ENCODE measurements at regions not wholly inside any gene's neighbourhood (a gene's known extent, or its start where the extent isn't known, plus 50 kb on each side); places are given as distances from the start of the nearest gene placed in this dataset.
"Not testable (repeated sequence)": the region's sequence is repeated elsewhere in the genome, so short reads cannot be mapped to it uniquely, and the experiment has no call there.

DNA sequence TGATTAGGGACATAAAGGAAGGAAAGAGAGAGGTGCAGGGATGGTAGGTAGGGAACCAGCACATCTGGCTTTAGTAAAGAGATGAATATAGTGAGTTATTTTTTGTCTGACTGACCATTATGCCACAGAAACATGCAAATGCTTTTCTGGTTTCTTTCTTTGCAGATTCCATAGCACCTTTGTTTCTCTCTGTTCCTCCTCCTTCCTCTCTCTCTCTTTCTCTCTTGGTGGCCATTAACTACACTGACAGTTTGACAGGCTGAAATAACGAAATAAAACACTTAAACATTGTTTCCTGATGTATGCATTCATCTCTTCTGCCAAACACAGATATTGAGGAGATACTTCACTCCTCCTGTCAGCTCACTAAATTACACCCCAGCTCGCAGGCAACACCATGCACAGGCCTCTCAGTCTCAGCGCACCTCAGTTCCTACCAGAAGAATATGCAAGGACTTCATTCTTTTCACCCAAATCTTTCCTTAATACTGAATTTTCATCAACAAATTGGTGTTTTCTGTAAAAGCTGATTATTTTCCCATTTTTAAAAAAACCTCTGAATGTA lies 406.9 kb upstream of the SOX5 start:
- no peaks in the 10 kb centered on the region for H3K27me3 ChIP-seq (ENCODE audit: low read depth, low read length)
- no peaks in the 10 kb centered on the region for H3K9me3 ChIP-seq (ENCODE audit: control insufficient read depth in 1 of 2, low read length in 2 of 2)
- no peak overlapping the region for H3K27ac ChIP-seq (ENCODE audit: low read length)
- no peak overlapping the region for H3K4me3 ChIP-seq (ENCODE audit: low read depth in 1 of 2, low read length in 2 of 2)
- H3K36me3 ChIP-seq (ENCODE audit: control insufficient read depth in 1 of 2, insufficient read depth in 2 of 2, low read length in 2 of 2), result no peaks in the 10 kb centered on the region
- no peaks in the 10 kb centered on the region for H3K4me1 ChIP-seq (ENCODE audit: control insufficient read depth in 1 of 2, insufficient read depth in 2 of 2, low read length in 2 of 2)

DNA sequence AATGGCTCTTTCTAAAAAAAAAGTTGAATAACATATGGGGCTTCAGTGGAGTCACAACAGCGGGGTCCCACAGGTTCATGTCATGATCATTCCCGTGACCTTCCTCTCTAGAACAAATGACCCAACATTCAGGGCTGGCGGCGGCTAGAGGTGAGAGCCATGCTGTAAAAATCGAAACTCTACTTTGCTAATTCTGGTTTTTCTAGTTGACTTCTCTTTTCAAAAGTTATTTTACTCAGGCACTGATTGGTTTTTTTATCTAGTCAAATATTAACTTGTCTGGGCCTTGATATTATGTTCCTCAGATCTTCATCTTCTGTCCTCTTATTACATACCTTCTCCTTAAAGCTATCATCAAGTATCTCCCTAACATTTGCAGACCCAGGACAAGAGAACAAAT lies 402.9 kb upstream of the SOX5 start:
- H3K4me3 ChIP-seq (ENCODE audit: low read depth in 1 of 2, low read length in 2 of 2), result no peak overlapping the region
- no peak overlapping the region for H3K27ac ChIP-seq (ENCODE audit: low read length)
- H3K9me3 ChIP-seq (ENCODE audit: control insufficient read depth in 1 of 2, low read length in 2 of 2), result no peaks in the 10 kb centered on the region
- H3K36me3 ChIP-seq (ENCODE audit: control insufficient read depth in 1 of 2, insufficient read depth in 2 of 2, low read length in 2 of 2), result no peaks in the 10 kb centered on the region
- H3K27me3 ChIP-seq (ENCODE audit: low read depth, low read length), result no peaks in the 10 kb centered on the region
- no peaks in the 10 kb centered on the region for H3K4me1 ChIP-seq (ENCODE audit: control insufficient read depth in 1 of 2, insufficient read depth in 2 of 2, low read length in 2 of 2)

DNA sequence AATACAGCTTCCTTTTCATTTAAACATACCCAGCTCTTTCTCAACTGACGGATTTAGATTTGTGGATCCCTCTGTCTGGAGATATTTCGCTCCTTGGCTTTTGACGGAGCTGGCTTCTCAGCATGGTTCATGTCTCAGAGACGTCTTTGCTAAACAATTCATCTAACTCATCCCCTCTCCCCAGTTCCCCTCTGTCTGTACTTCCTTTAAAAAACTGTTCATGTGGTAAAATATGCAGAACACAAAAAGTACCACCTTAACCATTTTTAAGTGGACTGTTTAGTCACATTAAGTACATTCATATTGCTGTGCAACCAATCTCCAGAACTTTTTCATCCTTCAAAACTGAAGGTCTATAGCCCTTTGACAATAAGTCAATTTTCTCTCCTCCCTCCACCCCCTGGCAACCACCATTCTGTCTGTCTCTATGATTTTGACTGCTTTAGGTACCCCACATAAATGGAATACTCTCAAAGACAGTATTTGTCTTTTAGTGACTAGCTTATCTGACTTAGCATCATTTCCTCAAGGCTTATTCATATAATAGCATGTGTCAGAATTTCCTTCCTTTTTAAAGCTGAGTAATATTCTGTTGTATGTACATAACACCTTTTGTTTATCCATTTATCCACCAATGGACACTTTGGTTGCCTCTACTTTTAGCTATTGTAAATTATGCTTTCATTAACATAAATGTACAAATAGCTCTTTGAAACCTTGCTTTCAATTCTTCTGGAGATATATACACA lies 399.8 kb upstream of the SOX5 start:
- Histone ChIP-seq H3K4me1 (ENCODE audit: control insufficient read depth in 1 of 2, insufficient read depth in 2 of 2, low read length in 2 of 2) (no peaks in the 10 kb centered on the region), H3K9me3 (ENCODE audit: control insufficient read depth in 1 of 2, low read length in 2 of 2) (no peaks in the 10 kb centered on the region), H3K36me3 (ENCODE audit: control insufficient read depth in 1 of 2, insufficient read depth in 2 of 2, low read length in 2 of 2) (no peaks in the 10 kb centered on the region), H3K4me3 (ENCODE audit: low read depth in 1 of 2, low read length in 2 of 2) (no peak overlapping the region), H3K27ac (ENCODE audit: low read length) (no peak overlapping the region), H3K27me3 (ENCODE audit: low read depth, low read length) (no peaks in the 10 kb centered on the region)

DNA sequence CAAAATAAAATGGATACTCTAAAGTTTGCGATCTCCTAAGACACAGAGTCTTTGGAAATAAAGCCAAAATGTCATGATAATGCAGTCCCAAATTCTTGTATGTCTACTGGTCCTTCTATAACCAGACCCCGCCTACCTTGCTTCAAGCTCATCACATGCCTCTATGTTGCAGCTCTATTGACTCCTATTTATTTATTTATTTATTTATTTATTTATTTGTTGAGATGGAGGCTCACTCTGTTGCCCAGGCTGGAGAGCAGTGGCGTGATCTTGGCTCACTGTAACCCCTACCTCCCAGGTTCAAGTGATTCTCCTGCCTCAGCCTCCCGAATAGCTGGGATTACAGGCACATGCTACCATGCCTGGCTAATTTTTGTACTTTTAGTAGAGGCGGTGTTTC lies 398.7 kb upstream of the SOX5 start:
- H3K27me3 ChIP-seq (ENCODE audit: low read depth, low read length); H3K27ac ChIP-seq (ENCODE audit: low read length); H3K4me3 ChIP-seq (ENCODE audit: low read depth in 1 of 2, low read length in 2 of 2); H3K9me3 ChIP-seq (ENCODE audit: control insufficient read depth in 1 of 2, low read length in 2 of 2); H3K4me1 ChIP-seq (ENCODE audit: control insufficient read depth in 1 of 2, insufficient read depth in 2 of 2, low read length in 2 of 2); H3K36me3 ChIP-seq (ENCODE audit: control insufficient read depth in 1 of 2, insufficient read depth in 2 of 2, low read length in 2 of 2): not testable (repeated sequence)

DNA sequence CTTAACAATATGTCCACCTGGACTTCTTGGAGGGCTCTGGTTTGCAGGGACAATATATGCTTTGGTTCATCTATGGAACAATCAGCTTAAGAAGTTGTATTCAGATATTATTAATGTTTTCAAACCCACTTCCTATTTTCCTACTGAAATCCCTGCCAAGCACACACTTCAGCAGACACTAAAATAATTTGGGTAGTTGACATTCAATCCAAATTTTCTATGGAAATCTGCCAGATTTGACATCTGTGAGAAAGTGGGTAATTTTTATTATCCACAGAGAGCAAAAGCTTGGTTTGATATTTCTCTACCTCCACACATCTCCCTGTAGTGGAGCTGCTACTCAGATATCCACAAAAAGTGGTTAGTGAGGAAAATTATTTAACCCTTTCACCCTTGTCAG lies 378.8 kb upstream of the SOX5 start:
- no peak overlapping the region for H3K27ac ChIP-seq (ENCODE audit: low read length)

DNA sequence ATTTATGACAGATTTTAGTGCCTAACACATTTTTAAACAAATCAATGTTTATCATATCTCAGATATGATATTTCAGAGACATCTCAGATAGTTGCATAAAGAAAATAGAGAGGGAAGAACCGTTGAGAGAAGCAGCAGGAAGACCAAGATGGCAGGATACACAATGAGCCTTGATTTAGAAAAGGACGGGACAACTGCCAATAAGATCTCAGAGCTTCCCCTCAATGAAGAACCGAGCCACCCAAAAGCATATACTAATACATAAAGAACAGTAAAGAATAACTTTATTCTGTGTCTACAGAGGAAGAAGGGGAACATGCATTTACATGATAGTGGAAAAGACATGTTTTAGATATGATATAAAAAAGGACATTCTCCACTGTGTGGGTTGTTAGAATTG lies 375.9 kb upstream of the SOX5 start:
- Histone ChIP-seq H3K4me3 (ENCODE audit: low read depth in 1 of 2, low read length in 2 of 2) (no peak overlapping the region), H3K27me3 (ENCODE audit: low read depth, low read length) (no peaks in the 10 kb centered on the region), H3K4me1 (ENCODE audit: control insufficient read depth in 1 of 2, insufficient read depth in 2 of 2, low read length in 2 of 2) (no peaks in the 10 kb centered on the region), H3K9me3 (ENCODE audit: control insufficient read depth in 1 of 2, low read length in 2 of 2) (no peaks in the 10 kb centered on the region), H3K27ac (ENCODE audit: low read length) (no peak overlapping the region), H3K36me3 (ENCODE audit: control insufficient read depth in 1 of 2, insufficient read depth in 2 of 2, low read length in 2 of 2) (no peaks in the 10 kb centered on the region)

More for the DNA sequence above, 378.8 kb upstream of the SOX5 start:
- Histone ChIP-seq H3K4me3 (ENCODE audit: low read depth in 1 of 2, low read length in 2 of 2) (no peak overlapping the region), H3K4me1 (ENCODE audit: control insufficient read depth in 1 of 2, insufficient read depth in 2 of 2, low read length in 2 of 2) (no peaks in the 10 kb centered on the region), H3K9me3 (ENCODE audit: control insufficient read depth in 1 of 2, low read length in 2 of 2) (no peaks in the 10 kb centered on the region), H3K27me3 (ENCODE audit: low read depth, low read length) (no peaks in the 10 kb centered on the region), H3K36me3 (ENCODE audit: control insufficient read depth in 1 of 2, insufficient read depth in 2 of 2, low read length in 2 of 2) (no peaks in the 10 kb centered on the region)

DNA sequence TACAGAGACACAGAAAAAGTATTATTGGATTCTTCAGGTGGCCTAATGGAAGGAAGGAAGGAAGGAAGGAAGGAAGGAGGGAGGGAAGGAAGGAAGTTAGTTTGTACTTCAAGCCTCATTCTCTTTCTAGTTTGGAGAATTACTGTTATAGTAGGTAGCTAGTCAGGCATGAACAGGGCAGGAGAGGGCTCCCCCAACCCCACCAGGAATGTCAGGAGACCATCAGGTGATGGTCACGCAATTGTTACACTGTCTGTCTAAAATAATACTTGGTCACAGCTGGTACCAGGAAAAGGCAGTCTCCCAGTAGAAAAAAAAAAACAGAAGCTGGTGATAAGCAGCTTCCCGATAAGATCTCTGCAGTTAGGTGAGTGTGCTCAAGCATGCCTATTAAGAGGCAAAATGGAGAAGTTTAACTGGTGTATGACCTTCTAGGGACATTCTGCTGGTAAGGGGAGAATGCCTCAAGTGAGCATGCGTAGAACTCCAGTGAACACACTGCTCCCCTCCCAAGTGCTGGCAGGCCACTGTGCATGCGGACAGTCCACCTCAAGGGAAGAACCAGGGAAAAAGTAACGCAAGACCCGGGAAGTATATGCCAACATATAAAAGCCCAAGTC lies 358.4 kb upstream of the SOX5 start:
- Histone ChIP-seq H3K27me3 (ENCODE audit: low read depth, low read length) (no peaks in the 10 kb centered on the region), H3K36me3 (ENCODE audit: control insufficient read depth in 1 of 2, insufficient read depth in 2 of 2, low read length in 2 of 2) (no peaks in the 10 kb centered on the region), H3K4me3 (ENCODE audit: low read depth in 1 of 2, low read length in 2 of 2) (no peak overlapping the region), H3K27ac (ENCODE audit: low read length) (no peak overlapping the region), H3K4me1 (ENCODE audit: control insufficient read depth in 1 of 2, insufficient read depth in 2 of 2, low read length in 2 of 2) (no peaks in the 10 kb centered on the region), H3K9me3 (ENCODE audit: control insufficient read depth in 1 of 2, low read length in 2 of 2) (no peaks in the 10 kb centered on the region)

DNA sequence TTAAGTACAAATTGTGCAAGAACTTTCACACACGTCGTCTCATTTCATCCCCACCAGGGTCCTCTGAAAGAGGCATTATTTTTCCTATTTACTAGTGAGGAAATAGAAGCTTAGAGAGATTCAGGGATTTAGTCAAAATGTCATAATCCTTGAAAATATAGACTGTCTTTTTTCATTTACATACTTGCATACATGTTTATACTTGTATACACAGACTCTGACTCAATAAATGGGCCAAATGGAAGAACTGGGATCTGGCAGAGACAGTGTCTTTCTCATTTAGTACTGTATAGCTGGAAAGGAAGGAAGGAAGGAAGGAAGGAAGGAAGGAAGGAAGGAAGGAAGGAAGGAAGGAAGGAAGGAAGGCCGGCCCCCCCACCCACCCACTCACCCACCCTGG lies 357.7 kb upstream of the SOX5 start:
- Histone ChIP-seq H3K4me3 (ENCODE audit: low read depth in 1 of 2, low read length in 2 of 2) (no peak overlapping the region), H3K36me3 (ENCODE audit: control insufficient read depth in 1 of 2, insufficient read depth in 2 of 2, low read length in 2 of 2) (no peaks in the 10 kb centered on the region), H3K27me3 (ENCODE audit: low read depth, low read length) (no peaks in the 10 kb centered on the region), H3K27ac (ENCODE audit: low read length) (no peak overlapping the region), H3K4me1 (ENCODE audit: control insufficient read depth in 1 of 2, insufficient read depth in 2 of 2, low read length in 2 of 2) (no peaks in the 10 kb centered on the region), H3K9me3 (ENCODE audit: control insufficient read depth in 1 of 2, low read length in 2 of 2) (no peaks in the 10 kb centered on the region)

DNA sequence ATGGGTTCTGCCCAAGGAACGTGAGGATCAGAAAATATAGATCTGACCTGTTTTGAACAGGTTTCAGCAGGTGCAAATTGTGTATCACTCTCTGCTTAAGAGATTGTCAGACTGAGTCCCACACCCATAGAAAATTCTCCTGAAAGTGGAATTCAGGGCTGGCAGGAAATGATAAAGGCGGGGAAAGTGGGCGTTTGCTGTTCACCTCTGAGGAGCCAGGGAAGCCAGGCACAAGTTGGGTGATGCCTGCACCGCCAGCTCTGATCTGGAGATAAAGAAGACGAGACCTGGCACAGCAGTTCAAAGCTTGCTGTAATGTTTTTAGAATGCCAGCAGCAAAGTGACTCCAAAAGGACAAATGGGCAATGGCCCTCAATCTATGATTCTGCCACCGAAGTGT lies 356.5 kb upstream of the SOX5 start:
- H3K4me3 ChIP-seq (ENCODE audit: low read depth in 1 of 2, low read length in 2 of 2), result no peak overlapping the region
- H3K27ac ChIP-seq (ENCODE audit: low read length), result no peak overlapping the region
- H3K36me3 ChIP-seq (ENCODE audit: control insufficient read depth in 1 of 2, insufficient read depth in 2 of 2, low read length in 2 of 2), result no peaks in the 10 kb centered on the region
- H3K27me3 ChIP-seq (ENCODE audit: low read depth, low read length), result no peaks in the 10 kb centered on the region
- no peaks in the 10 kb centered on the region for H3K9me3 ChIP-seq (ENCODE audit: control insufficient read depth in 1 of 2, low read length in 2 of 2)
- no peaks in the 10 kb centered on the region for H3K4me1 ChIP-seq (ENCODE audit: control insufficient read depth in 1 of 2, insufficient read depth in 2 of 2, low read length in 2 of 2)

DNA sequence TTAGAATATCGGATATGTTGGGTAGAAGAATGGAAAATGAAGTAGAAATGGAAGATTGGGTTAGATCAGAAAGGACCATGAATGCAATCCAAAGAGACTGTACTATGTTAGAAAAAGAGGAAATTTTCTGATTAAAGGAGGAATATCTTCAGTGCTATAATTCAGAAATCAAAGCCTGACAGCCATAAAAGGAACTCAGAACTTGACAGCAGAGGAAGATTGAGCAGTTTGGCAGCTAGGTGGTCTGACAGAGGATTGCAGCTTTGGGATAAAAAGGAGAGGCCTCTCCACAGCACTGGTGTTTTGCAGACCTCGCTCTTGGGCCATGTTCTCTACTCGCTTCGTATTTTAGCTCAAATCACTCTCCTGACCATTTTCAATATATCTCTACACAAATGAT lies 354.8 kb upstream of the SOX5 start:
- Histone ChIP-seq H3K9me3 (ENCODE audit: control insufficient read depth in 1 of 2, low read length in 2 of 2) (no peaks in the 10 kb centered on the region), H3K36me3 (ENCODE audit: control insufficient read depth in 1 of 2, insufficient read depth in 2 of 2, low read length in 2 of 2) (no peaks in the 10 kb centered on the region), H3K27ac (ENCODE audit: low read length) (no peak overlapping the region), H3K4me3 (ENCODE audit: low read depth in 1 of 2, low read length in 2 of 2) (no peak overlapping the region), H3K4me1 (ENCODE audit: control insufficient read depth in 1 of 2, insufficient read depth in 2 of 2, low read length in 2 of 2) (no peaks in the 10 kb centered on the region), H3K27me3 (ENCODE audit: low read depth, low read length) (no peaks in the 10 kb centered on the region)

DNA sequence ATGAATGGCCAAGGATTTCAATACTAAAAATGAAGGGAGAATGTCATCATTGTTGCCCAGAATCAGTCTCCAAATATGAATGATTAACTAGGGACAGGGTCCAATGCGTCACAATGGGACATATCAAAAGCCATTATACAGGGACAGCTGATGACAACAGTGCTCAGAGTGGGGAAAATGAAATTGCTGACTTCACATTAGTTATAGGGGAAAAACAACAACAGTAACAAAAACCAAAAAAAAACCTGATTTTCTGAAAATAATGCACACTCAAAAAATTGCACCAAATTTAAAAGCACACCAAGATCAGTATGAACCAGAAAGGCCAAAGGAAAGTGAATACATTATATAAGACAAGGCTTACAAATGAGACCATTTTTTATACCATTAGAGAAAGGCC lies 353.2 kb upstream of the SOX5 start:
- H3K27ac ChIP-seq (ENCODE audit: low read length), result no peak overlapping the region
- no peaks in the 10 kb centered on the region for H3K9me3 ChIP-seq (ENCODE audit: control insufficient read depth in 1 of 2, low read length in 2 of 2)
- H3K4me3 ChIP-seq (ENCODE audit: low read depth in 1 of 2, low read length in 2 of 2), result no peak overlapping the region
- H3K4me1 ChIP-seq (ENCODE audit: control insufficient read depth in 1 of 2, insufficient read depth in 2 of 2, low read length in 2 of 2), result no peaks in the 10 kb centered on the region
- H3K27me3 ChIP-seq (ENCODE audit: low read depth, low read length), result no peaks in the 10 kb centered on the region
- no peaks in the 10 kb centered on the region for H3K36me3 ChIP-seq (ENCODE audit: control insufficient read depth in 1 of 2, insufficient read depth in 2 of 2, low read length in 2 of 2)

DNA sequence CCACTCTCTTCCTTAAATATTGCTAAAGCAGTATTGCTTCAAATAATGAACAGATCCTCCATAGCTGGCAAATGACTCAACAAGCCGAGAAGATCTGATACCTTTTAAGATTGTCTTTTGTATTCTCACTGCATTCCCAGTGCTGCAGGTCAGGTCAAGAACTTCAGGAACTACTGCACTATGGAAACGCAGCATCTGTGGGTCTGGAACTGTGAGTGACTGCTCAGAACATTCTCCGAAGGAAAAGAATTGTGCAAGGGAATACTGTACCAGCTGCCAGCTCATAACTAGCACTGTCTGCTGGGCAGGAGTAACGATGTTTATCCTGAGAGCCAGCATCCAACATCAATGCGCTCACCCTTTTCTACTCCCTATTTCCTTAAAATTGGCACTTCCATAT lies 348.0 kb upstream of the SOX5 start:
- Histone ChIP-seq H3K4me1 (ENCODE audit: control insufficient read depth in 1 of 2, insufficient read depth in 2 of 2, low read length in 2 of 2) (no peaks in the 10 kb centered on the region), H3K36me3 (ENCODE audit: control insufficient read depth in 1 of 2, insufficient read depth in 2 of 2, low read length in 2 of 2) (no peaks in the 10 kb centered on the region), H3K27ac (ENCODE audit: low read length) (no peak overlapping the region), H3K27me3 (ENCODE audit: low read depth, low read length) (no peaks in the 10 kb centered on the region), H3K4me3 (ENCODE audit: low read depth in 1 of 2, low read length in 2 of 2) (no peak overlapping the region), H3K9me3 (ENCODE audit: control insufficient read depth in 1 of 2, low read length in 2 of 2) (no peaks in the 10 kb centered on the region)
